Thymus (tissue), 11 donors: ENCODE measurements at regions not wholly inside any gene's neighbourhood (a gene's known extent, or its start where the extent isn't known, plus 50 kb on each side); places are given as distances from the start of the nearest gene placed in this dataset.
"Not testable (repeated sequence)": the region's sequence is repeated elsewhere in the genome, so short reads cannot be mapped to it uniquely, and the experiment has no call there.

ENCODE experiments used
- DNase-seq, 9 donors: peaks; one replicate each; pipeline ENCODE4 v3.0.0-alpha.2; 2013; ENCODE audit warnings: low spot score in 9 of 9, low read depth in 6 of 9, missing footprints in 1 of 9
- H3K27ac ChIP-seq, 2 donors: one replicate each; pipeline ENCODE4 v1.5.1; 2013; ENCODE audit warnings: control low read depth in 1 of 2, low read depth in 1 of 2, low read length in 1 of 2, mild to moderate bottlenecking in 1 of 2, moderate library complexity in 1 of 2
- H3K27me3 ChIP-seq, 2 donors: one replicate each; pipeline ENCODE4 v1.5.1; 2013; ENCODE audit warnings: low read length in 1 of 2; ENCODE audit not compliant: control insufficient read depth in 2 of 2, insufficient read depth in 1 of 2
- H3K36me3 ChIP-seq, 2 donors: one replicate each; pipeline ENCODE4 v1.5.1; 2013; ENCODE audit warnings: low read length in 1 of 2, mild to moderate bottlenecking in 1 of 2, moderate library complexity in 1 of 2; ENCODE audit not compliant: control insufficient read depth in 2 of 2, insufficient read depth in 2 of 2
- H3K4me1 ChIP-seq, 2 donors: one replicate each; pipeline ENCODE4 v1.5.1; 2013; ENCODE audit warnings: low read length in 2 of 2; ENCODE audit not compliant: control insufficient read depth in 2 of 2, insufficient read depth in 2 of 2
- H3K4me3 ChIP-seq, 2 donors: one replicate each; pipeline ENCODE4 v1.5.1; 2013; ENCODE audit warnings: low read length in 2 of 2, control low read depth in 1 of 2, mild to moderate bottlenecking in 1 of 2
- H3K9me3 ChIP-seq, 2 donors: one replicate each; pipeline ENCODE4 v1.5.1; 2013; ENCODE audit warnings: low read length in 1 of 2, mild to moderate bottlenecking in 1 of 2; ENCODE audit not compliant: control insufficient read depth in 2 of 2, insufficient read depth in 1 of 2
- WGBS: extraction: QIAGEN DNeasy Blood & Tissue Kit; methylation state at CpG from one replicate; pipeline ENCODE4 v1.1.7; 2013; 5-methylcytosine and 5-hydroxymethylcytosine counted together
- donor health status: healthy.

GRCh38 chr9:31572190-31572589, 812.3 kb upstream of the ACO1 start:
- H3K9me3 ChIP-seq, DNase-seq, H3K4me1 ChIP-seq, H3K27ac ChIP-seq, H3K27me3 ChIP-seq, H3K4me3 ChIP-seq, H3K36me3 ChIP-seq: not testable (repeated sequence)
- 72% methylated on average over 1 of the region's 1 CpG for WGBS

- 97% methylated on average over 2 of the region's 2 CpGs for WGBS
These were observed 810.9 kb upstream of the ACO1 start for GRCh38 chr9:31573561-31573960.

GRCh38 chr9:31574006-31574765, 810.3 kb upstream of the ACO1 start:
- no peaks in the 10 kb centered on the region for H3K27me3 ChIP-seq
- no peaks in the 10 kb centered on the region for H3K36me3 ChIP-seq
- H3K4me3 ChIP-seq = no peak overlapping the region
- no peak for DNase-seq
- H3K27ac ChIP-seq = no peak overlapping the region
- H3K4me1 ChIP-seq = no peaks in the 10 kb centered on the region
- H3K9me3 ChIP-seq = no peaks in the 10 kb centered on the region
- 95% methylated on average over 4 of the region's 4 CpGs for WGBS

More at GRCh38 chr9:31573561-31573960, 810.9 kb upstream of the ACO1 start:
- H3K4me1 ChIP-seq = no peaks in the 10 kb centered on the region
- H3K4me3 ChIP-seq = no peak overlapping the region
- no peaks in the 10 kb centered on the region for H3K36me3 ChIP-seq
- H3K9me3 ChIP-seq = no peaks in the 10 kb centered on the region
- no peak for DNase-seq
- no peak overlapping the region for H3K27ac ChIP-seq
- no peaks in the 10 kb centered on the region for H3K27me3 ChIP-seq

GRCh38 chr9:31582071-31582470, 802.4 kb upstream of the ACO1 start:
- H3K36me3 ChIP-seq = no peaks in the 10 kb centered on the region
- DNase-seq = no peak
- no peaks in the 10 kb centered on the region for H3K27me3 ChIP-seq
- 70% methylated on average over 3 of the region's 3 CpGs for WGBS
- no peak overlapping the region for H3K27ac ChIP-seq
- H3K4me1 ChIP-seq = no peaks in the 10 kb centered on the region
- H3K9me3 ChIP-seq = no peaks in the 10 kb centered on the region
- no peak overlapping the region for H3K4me3 ChIP-seq

GRCh38 chr9:31582561-31582960, 801.9 kb upstream of the ACO1 start:
- no peak for DNase-seq
- Histone ChIP-seq H3K4me3 (no peak overlapping the region), H3K36me3 (no peaks in the 10 kb centered on the region), H3K27ac (no peak overlapping the region), H3K27me3 (no peaks in the 10 kb centered on the region), H3K9me3 (no peaks in the 10 kb centered on the region), H3K4me1 (no peaks in the 10 kb centered on the region)

GRCh38 chr9:31585158-31585557, 799.3 kb upstream of the ACO1 start:
- Histone ChIP-seq H3K36me3 (no peaks in the 10 kb centered on the region), H3K4me1 (no peaks in the 10 kb centered on the region), H3K4me3 (no peak overlapping the region), H3K27ac (no peak overlapping the region), H3K9me3 (no peaks in the 10 kb centered on the region), H3K27me3 (no peaks in the 10 kb centered on the region)
- DNase-seq = no peak

GRCh38 chr9:31587146-31587545, 797.3 kb upstream of the ACO1 start:
- 89% methylated on average over 3 of the region's 3 CpGs for WGBS
- Histone ChIP-seq H3K36me3 (no peaks in the 10 kb centered on the region), H3K4me1 (no peaks in the 10 kb centered on the region), H3K4me3 (no peak overlapping the region), H3K9me3 (no peaks in the 10 kb centered on the region), H3K27ac (no peak overlapping the region), H3K27me3 (no peaks in the 10 kb centered on the region)
- DNase-seq = no peak

GRCh38 chr9:31588006-31588405, 796.4 kb upstream of the ACO1 start:
- H3K4me3 ChIP-seq = no peak overlapping the region
- H3K27ac ChIP-seq = no peak overlapping the region
- 94% methylated on average over 4 of the region's 4 CpGs for WGBS
- DNase-seq = no peak
- H3K36me3 ChIP-seq = no peaks in the 10 kb centered on the region
- H3K9me3 ChIP-seq = no peaks in the 10 kb centered on the region
- no peaks in the 10 kb centered on the region for H3K4me1 ChIP-seq
- no peaks in the 10 kb centered on the region for H3K27me3 ChIP-seq

GRCh38 chr9:31588756-31589155, 795.7 kb upstream of the ACO1 start:
- Histone ChIP-seq H3K36me3 (no peaks in the 10 kb centered on the region), H3K4me3 (no peak overlapping the region), H3K27me3 (no peaks in the 10 kb centered on the region), H3K9me3 (no peaks in the 10 kb centered on the region), H3K4me1 (no peaks in the 10 kb centered on the region), H3K27ac (no peak overlapping the region)
- DNase-seq = no peak

- Histone ChIP-seq H3K36me3 (no peaks in the 10 kb centered on the region), H3K9me3 (no peaks in the 10 kb centered on the region), H3K4me3 (no peak overlapping the region), H3K27me3 (no peaks in the 10 kb centered on the region), H3K4me1 (no peaks in the 10 kb centered on the region), H3K27ac (no peak overlapping the region)
- no peak for DNase-seq
- 87% methylated on average over 2 of the region's 2 CpGs for WGBS
These were observed 794.4 kb upstream of the ACO1 start for GRCh38 chr9:31590091-31590490.
